T-cell (primary cell): ENCODE measurements at regions not wholly inside any gene's neighbourhood (a gene's known extent, or its start where the extent isn't known, plus 50 kb on each side); places are given as distances from the start of the nearest gene placed in this dataset.

Experiments used
- ATAC-seq, 4 experiments: fragments of 200-7000 bp in 3 of 4; fragments of 150-1000 bp in 1 of 4; cut with Tn5 transposase; replicated peaks in 1 of 4; 1 replicate in 3 of 4; 2 replicates in 1 of 4; pipeline ENCODE4 v1.10.0; 2021; ENCODE audit warnings: moderate library complexity in 3 of 4, mild to moderate bottlenecking in 2 of 4, moderate number of reproducible peaks in 1 of 4
- CTCF ChIA-PET, 2 donors: fragments of 300-600 bp; sonication (Branson Sonifier 250); formaldehyde crosslinking; loops; one replicate each; lab custom pipeline; 2022; ENCODE audit warnings: antibody characterized with exemption in 2 of 2; lab: Charles Lee
- POLR2A ChIA-PET, 2 donors: fragments of 300-600 bp; sonication (Branson Sonifier 250); formaldehyde crosslinking; loops; one replicate each; lab custom pipeline; 2022; ENCODE audit warnings: antibody characterized with exemption in 2 of 2; lab: Charles Lee
- DNase-seq, 35 experiments: peaks; one replicate each; pipeline versions ENCODE4 v3.0.0 to v3.0.0-alpha.2; 2013 to 2023
- H3K27ac ChIP-seq: one replicate; pipeline ENCODE4 v1.5.1; 2013; ENCODE audit warnings: low read length
- H3K27me3 ChIP-seq, 2 experiments: replicated peaks in 1 of 2; 1 replicate in 1 of 2; 2 replicates in 1 of 2; pipeline versions ENCODE4 v1.6.1 to v1.7.0; 2013; ENCODE audit warnings: low read length in 1 of 2, mixed read lengths in 1 of 2; ENCODE audit not compliant: control insufficient read depth in 2 of 2, insufficient read depth in 2 of 2; ENCODE audit errors: extremely low read depth in 1 of 2
- H3K36me3 ChIP-seq, 2 donors: 1 replicate in 1 of 2; 2 replicates in 1 of 2; pipeline versions ENCODE4 v1.6.1 to v1.7.0; 2013; ENCODE audit warnings: low read length in 1 of 2; ENCODE audit not compliant: control insufficient read depth in 2 of 2, insufficient read depth in 1 of 2; ENCODE audit errors: extremely low read depth in 1 of 2
- H3K4me1 ChIP-seq, 2 experiments: 1 replicate in 1 of 2; 2 replicates in 1 of 2; pipeline versions ENCODE4 v1.6.1 to v1.7.0; 2013; ENCODE audit warnings: low read length in 2 of 2, mixed read lengths in 1 of 2; ENCODE audit not compliant: insufficient read depth in 2 of 2, control insufficient read depth in 1 of 2; ENCODE audit errors: extremely low read depth in 1 of 2
- H3K4me3 ChIP-seq, 2 donors: 1 replicate in 1 of 2; 2 replicates in 1 of 2; pipeline versions ENCODE4 v1.5.1 to v1.7.0; 2013; ENCODE audit warnings: mild to moderate bottlenecking in 2 of 2, low read length in 1 of 2, moderate library complexity in 1 of 2; ENCODE audit not compliant: control insufficient read depth in 1 of 2; ENCODE audit errors: extremely low read depth in 1 of 2
- H3K9me3 ChIP-seq: 2 replicates; pipeline ENCODE4 v1.7.0; 2013
- H3K27ac Mint-ChIP-seq, 2 donors: one replicate each; pipeline ENCODE4 v1.8.0; 2020 to 2021; ENCODE audit warnings: mild to moderate bottlenecking in 2 of 2, mixed read lengths in 2 of 2
- H3K27me3 Mint-ChIP-seq, 2 donors: one replicate each; pipeline ENCODE4 v1.8.0; 2021 to 2022; ENCODE audit warnings: mixed read lengths in 2 of 2
- H3K36me3 Mint-ChIP-seq: one replicate; pipeline ENCODE4 v1.8.0; 2021; ENCODE audit warnings: mixed read lengths
- H3K4me1 Mint-ChIP-seq, 3 donors: one replicate each; pipeline ENCODE4 v1.8.0; 2020 to 2022; ENCODE audit warnings: mixed read lengths in 3 of 3, mild to moderate bottlenecking in 1 of 3
- H3K4me3 Mint-ChIP-seq, 3 donors: one replicate each; pipeline ENCODE4 v1.8.0; 2020 to 2022; ENCODE audit warnings: mild to moderate bottlenecking in 3 of 3, mixed read lengths in 3 of 3, moderate library complexity in 3 of 3
- H3K9me3 Mint-ChIP-seq, 3 donors: one replicate each; pipeline ENCODE4 v1.8.0; 2020 to 2022; ENCODE audit warnings: mixed read lengths in 3 of 3
- WGBS: methylation state at CpG from one replicate; pipeline ENCODE4 v1.1.5; 2013; ENCODE audit warnings: missing lambda C conversion rate; ENCODE audit not compliant: insufficient coverage; 5-methylcytosine and 5-hydroxymethylcytosine counted together

GRCh38 chr11:121944556-121945230, 171.3 kb downstream of the BLID start:
- no peaks in the 10 kb centered on the region for H3K27me3 ChIP-seq
- H3K27me3 Mint-ChIP-seq = peaks cover 0 to 2% of the 10 kb centered on the region in 2 donors
- H3K9me3 ChIP-seq = no peaks in the 10 kb centered on the region
- no peak overlapping the region for H3K4me3 ChIP-seq
- CTCF ChIA-PET = no interaction called here
- no peaks in the 10 kb centered on the region for H3K4me1 Mint-ChIP-seq
- H3K4me3 Mint-ChIP-seq = no peak overlapping the region
- H3K9me3 Mint-ChIP-seq = no peaks in the 10 kb centered on the region
- H3K27ac Mint-ChIP-seq = no peak overlapping the region
- H3K36me3 Mint-ChIP-seq = no peaks in the 10 kb centered on the region
- H3K36me3 ChIP-seq = no peaks in the 10 kb centered on the region
- no peak overlapping the region for H3K27ac ChIP-seq
- WGBS = 0% methylated on average over 1 of the region's 4 CpGs
- POLR2A ChIA-PET = no interaction called here
- no peak for ATAC-seq
- H3K4me1 ChIP-seq = no peaks in the 10 kb centered on the region
- DNase-seq = no peak

- Mint-ChIP-seq H3K9me3 (no peaks in the 10 kb centered on the region), H3K27me3 (peaks cover 0 to 8% of the 10 kb centered on the region in 2 donors), H3K27ac (no peak overlapping the region), H3K4me3 (no peak overlapping the region), H3K36me3 (no peaks in the 10 kb centered on the region), H3K4me1 (no peaks in the 10 kb centered on the region)
- Histone ChIP-seq H3K4me3 (no peak overlapping the region), H3K9me3 (no peaks in the 10 kb centered on the region), H3K27me3 (no peaks in the 10 kb centered on the region), H3K4me1 (no peaks in the 10 kb centered on the region), H3K27ac (no peak overlapping the region), H3K36me3 (no peaks in the 10 kb centered on the region)
- ATAC-seq (no peak), DNase-seq (no peak)
- CTCF ChIA-PET = no interaction called here
- POLR2A ChIA-PET = no interaction called here
- WGBS = no CpG with 5 or more reads among the region's 2 CpGs
These were observed 177.9 kb downstream of the BLID start for GRCh38 chr11:121938076-121938475.

- no peaks in the 10 kb centered on the region for H3K36me3 ChIP-seq
- Mint-ChIP-seq H3K27ac (no peak overlapping the region), H3K9me3 (no peaks in the 10 kb centered on the region), H3K4me1 (no peaks in the 10 kb centered on the region), H3K4me3 (no peak overlapping the region), H3K36me3 (no peaks in the 10 kb centered on the region), H3K27me3 (peaks cover 9 to 19% of the 10 kb centered on the region in 2 donors)
- no peaks in the 10 kb centered on the region for H3K27me3 ChIP-seq
- no peaks in the 10 kb centered on the region for H3K9me3 ChIP-seq
- H3K4me3 ChIP-seq = no peak overlapping the region
- ChIA-PET CTCF (no interaction called here), POLR2A (interaction anchor here in 1 of 2 donors (0.6 kb wide), 1 partner anchor 47 kb away, joined by 5 read pairs; no protein-coding TSS in a partner anchor)
- H3K27ac ChIP-seq = no peak overlapping the region
- H3K4me1 ChIP-seq = no peaks in the 10 kb centered on the region
- ATAC-seq (no peak), DNase-seq (no peak)
- 64% methylated on average over 3 of the region's 5 CpGs for WGBS
These were observed 179.1 kb downstream of the BLID start for GRCh38 chr11:121936781-121937447.

GRCh38 chr11:121936370-121936769, 179.6 kb downstream of the BLID start:
- no peaks in the 10 kb centered on the region for H3K4me1 ChIP-seq
- H3K4me1 Mint-ChIP-seq = no peaks in the 10 kb centered on the region
- H3K9me3 ChIP-seq = no peaks in the 10 kb centered on the region
- H3K27me3 Mint-ChIP-seq = peaks cover 10 to 19% of the 10 kb centered on the region in 2 donors
- no CpG with 5 or more reads among the region's 1 CpG for WGBS
- no peak for ATAC-seq
- H3K9me3 Mint-ChIP-seq = no peaks in the 10 kb centered on the region
- H3K36me3 ChIP-seq = no peaks in the 10 kb centered on the region
- POLR2A ChIA-PET = no interaction called here
- H3K27ac ChIP-seq = no peak overlapping the region
- H3K36me3 Mint-ChIP-seq = no peaks in the 10 kb centered on the region
- no peak overlapping the region for H3K4me3 ChIP-seq
- CTCF ChIA-PET = no interaction called here
- no peak overlapping the region for H3K27ac Mint-ChIP-seq
- no peak for DNase-seq
- no peak overlapping the region for H3K4me3 Mint-ChIP-seq
- no peaks in the 10 kb centered on the region for H3K27me3 ChIP-seq

GRCh38 chr11:121933694-121934093, 182.3 kb downstream of the BLID start:
- Mint-ChIP-seq H3K9me3 (no peaks in the 10 kb centered on the region), H3K4me1 (no peaks in the 10 kb centered on the region), H3K4me3 (no peak overlapping the region), H3K36me3 (no peaks in the 10 kb centered on the region), H3K27ac (no peak overlapping the region), H3K27me3 (peaks cover 10 to 15% of the 10 kb centered on the region in 2 donors)
- H3K36me3 ChIP-seq = no peaks in the 10 kb centered on the region
- H3K9me3 ChIP-seq = no peaks in the 10 kb centered on the region
- WGBS = 89% methylated on average over 1 of the region's 2 CpGs
- H3K4me3 ChIP-seq = no peak overlapping the region
- H3K4me1 ChIP-seq = no peaks in the 10 kb centered on the region
- CTCF ChIA-PET = no interaction called here
- no peak overlapping the region for H3K27ac ChIP-seq
- no peak for DNase-seq
- no peak for ATAC-seq
- peaks cover 2 to 7% of the 10 kb centered on the region in 2 experiments for H3K27me3 ChIP-seq
- POLR2A ChIA-PET = no interaction called here

GRCh38 chr11:121933294-121933693, 182.7 kb downstream of the BLID start:
- ATAC-seq (no peak), DNase-seq (no peak)
- H3K27me3 Mint-ChIP-seq = peaks cover 10 to 15% of the 10 kb centered on the region in 2 donors
- H3K9me3 Mint-ChIP-seq = no peaks in the 10 kb centered on the region
- ChIA-PET CTCF (no interaction called here), POLR2A (no interaction called here)
- H3K27ac ChIP-seq = no peak overlapping the region
- H3K27me3 ChIP-seq = peaks cover 2 to 7% of the 10 kb centered on the region in 2 experiments
- H3K36me3 Mint-ChIP-seq = no peaks in the 10 kb centered on the region
- H3K27ac Mint-ChIP-seq = no peak overlapping the region
- H3K4me1 Mint-ChIP-seq = no peaks in the 10 kb centered on the region
- H3K4me3 ChIP-seq = no peak overlapping the region
- 100% methylated on average over 2 of the region's 8 CpGs for WGBS
- H3K36me3 ChIP-seq = no peaks in the 10 kb centered on the region
- no peak overlapping the region for H3K4me3 Mint-ChIP-seq
- no peaks in the 10 kb centered on the region for H3K9me3 ChIP-seq
- H3K4me1 ChIP-seq = no peaks in the 10 kb centered on the region
